RWPE2 (cell line): ENCODE measurements at regions not wholly inside any gene's neighbourhood (a gene's known extent, or its start where the extent isn't known, plus 50 kb on each side); places are given as distances from the start of the nearest gene placed in this dataset.

Source experiments
- ATAC-seq: fragments of 200-7000 bp; cut with Tn5 transposase; 3 replicates; pipeline ENCODE4 v1.9.1; 2021; ENCODE audit warnings: low read depth
- DNase-seq: peaks from one replicate; pipeline ENCODE4 v3.0.0-alpha.2; 2020; ENCODE audit warnings: low spot score
- H3K27ac ChIP-seq: fragments of 450-650 bp; 2 replicates; pipeline ENCODE4 v1.5.1; 2017; ENCODE audit warnings: mild to moderate bottlenecking; ENCODE audit not compliant: poor library complexity, severe bottlenecking
- H3K27me3 ChIP-seq: fragments of 250-450 bp; sonication (Bioruptor Pico); 2 replicates; pipeline ENCODE4 v1.5.1; 2021; ENCODE audit warnings: mild to moderate bottlenecking, moderate library complexity; ENCODE audit not compliant: insufficient read depth, poor library complexity, severe bottlenecking
- H3K36me3 ChIP-seq: fragments of 250-450 bp; sonication (Bioruptor Pico); 2 replicates; pipeline ENCODE4 v1.5.1; 2020; ENCODE audit warnings: low read depth, mild to moderate bottlenecking, moderate library complexity
- H3K4me1 ChIP-seq: fragments of 250-450 bp; sonication (Bioruptor Pico); 2 replicates; pipeline ENCODE4 v1.5.1; 2021; ENCODE audit warnings: mild to moderate bottlenecking, moderate library complexity; ENCODE audit not compliant: insufficient read depth, poor library complexity, severe bottlenecking
- H3K4me3 ChIP-seq: fragments of 250-450 bp; sonication (Bioruptor Pico); 2 replicates; pipeline ENCODE4 v1.5.1; 2021; ENCODE audit warnings: mild to moderate bottlenecking, moderate library complexity; ENCODE audit not compliant: severe bottlenecking
- H3K9me3 ChIP-seq: fragments of 250-450 bp; sonication (Bioruptor Pico); 2 replicates; pipeline ENCODE4 v1.5.1; 2021; ENCODE audit warnings: mild to moderate bottlenecking, moderate library complexity; ENCODE audit not compliant: severe bottlenecking
- CTCF ChIP-seq: fragments of 450-650 bp; IDR thresholded peaks from one replicate; pipeline ENCODE4 v1.5.1; 2017; ENCODE audit warnings: mild to moderate bottlenecking, moderate library complexity; ENCODE audit not compliant: poor library complexity, severe bottlenecking

GRCh38 chr6:145199961-145200360 lies 535.4 kb downstream of the EPM2A start:
- ATAC-seq (peak; percentile 92), DNase-seq (no peak)
- Histone ChIP-seq H3K4me1 (no peaks in the 10 kb centered on the region), H3K9me3 (no peaks in the 10 kb centered on the region), H3K36me3 (no peaks in the 10 kb centered on the region), H3K27me3 (no peaks in the 10 kb centered on the region), H3K4me3 (no peak overlapping the region), H3K27ac (no peak overlapping the region)
- TF ChIP-seq CTCF: no peak

DNA sequence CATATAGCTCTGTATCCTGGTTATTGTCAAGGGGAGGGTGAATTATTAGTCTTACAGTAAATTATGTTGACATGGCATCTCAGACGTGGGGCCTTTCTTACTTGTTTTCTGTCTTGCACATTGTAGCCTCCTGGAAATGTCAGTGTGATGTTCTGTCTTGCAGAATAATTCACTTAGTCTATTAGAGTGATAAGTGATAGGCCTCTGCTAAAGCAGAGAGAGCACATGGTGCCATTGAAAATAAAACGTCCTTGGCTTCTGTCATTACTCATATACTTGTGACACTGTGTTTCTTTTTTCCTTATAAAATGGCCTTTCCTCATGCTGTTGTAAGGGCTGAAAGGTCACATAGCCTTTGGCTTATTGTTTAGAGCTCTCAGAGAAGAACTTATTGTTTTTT lies 531.0 kb downstream of the EPM2A start:
- no peak for ATAC-seq

DNA sequence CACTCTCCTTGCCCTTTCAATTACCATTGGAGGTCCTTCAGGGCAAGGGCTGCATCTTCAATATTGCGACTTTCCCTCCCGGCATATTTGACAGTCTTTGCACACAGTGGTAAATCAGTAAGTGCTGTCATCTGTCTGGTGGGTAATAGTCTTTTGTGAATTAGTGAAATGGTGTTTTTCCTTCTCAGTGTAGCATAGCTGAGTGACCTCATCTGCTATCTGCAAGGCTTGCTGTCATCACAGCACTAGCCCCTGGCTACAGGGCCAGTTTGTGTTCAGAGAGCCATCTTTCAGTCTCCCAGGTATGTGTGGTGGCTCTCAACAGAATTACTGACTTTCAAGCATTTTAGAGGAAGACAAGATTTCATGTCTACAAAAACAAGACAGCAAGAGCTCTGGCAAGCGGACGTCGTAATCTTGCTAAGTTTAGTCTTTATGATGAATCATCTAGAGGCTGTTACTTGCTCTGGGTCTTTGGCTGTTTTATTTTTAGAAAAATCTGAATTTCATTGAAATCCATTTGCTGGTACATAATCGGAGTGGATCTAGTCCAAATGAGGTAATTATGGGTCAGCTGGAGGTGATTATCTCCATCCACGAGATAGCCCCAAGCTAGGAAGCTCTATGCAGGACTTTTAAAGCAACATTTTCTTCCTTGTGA lies 528.9 kb downstream of the EPM2A start:
- TF ChIP-seq CTCF: no peak
- ATAC-seq (no peak), DNase-seq (no peak)
- H3K27me3 ChIP-seq: no peaks in the 10 kb centered on the region
- no peak overlapping the region for H3K27ac ChIP-seq
- no peak overlapping the region for H3K4me3 ChIP-seq
- H3K36me3 ChIP-seq: no peaks in the 10 kb centered on the region
- H3K4me1 ChIP-seq: no peaks in the 10 kb centered on the region
- H3K9me3 ChIP-seq: no peaks in the 10 kb centered on the region

More for the DNA sequence above, 531.0 kb downstream of the EPM2A start:
- DNase-seq: no peak
- Histone ChIP-seq H3K36me3 (no peaks in the 10 kb centered on the region), H3K4me3 (no peak overlapping the region), H3K4me1 (no peaks in the 10 kb centered on the region), H3K27me3 (no peaks in the 10 kb centered on the region), H3K9me3 (no peaks in the 10 kb centered on the region), H3K27ac (no peak overlapping the region)
- no peak for TF ChIP-seq CTCF

GRCh38 chr6:145208474-145208873 lies 526.8 kb downstream of the EPM2A start:
- ATAC-seq (no peak), DNase-seq (no peak)
- no peaks in the 10 kb centered on the region for H3K4me1 ChIP-seq
- H3K9me3 ChIP-seq: no peaks in the 10 kb centered on the region
- H3K4me3 ChIP-seq: no peak overlapping the region
- no peak overlapping the region for H3K27ac ChIP-seq
- TF ChIP-seq CTCF: no peak
- no peaks in the 10 kb centered on the region for H3K36me3 ChIP-seq
- no peaks in the 10 kb centered on the region for H3K27me3 ChIP-seq

DNA sequence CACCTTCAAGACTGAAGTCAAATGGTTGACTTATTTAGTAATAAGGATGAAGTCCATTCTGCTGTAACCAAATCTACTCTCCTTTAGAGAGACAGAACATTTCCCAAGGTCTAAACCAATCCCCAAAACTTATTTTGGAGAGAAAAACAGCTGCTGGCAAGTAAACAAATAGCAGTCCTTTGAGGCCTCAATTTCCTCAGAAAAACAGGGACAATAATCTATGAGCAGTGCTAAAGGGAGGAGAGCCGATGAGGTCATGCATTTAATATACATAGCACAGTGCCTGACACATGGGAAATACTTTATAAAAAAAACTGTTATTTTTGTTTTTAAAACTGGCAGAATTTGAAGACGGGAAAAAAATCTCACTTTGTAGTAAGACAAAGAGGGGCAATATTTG lies 526.0 kb downstream of the EPM2A start:
- no peak overlapping the region for H3K4me3 ChIP-seq
- no peaks in the 10 kb centered on the region for H3K4me1 ChIP-seq
- TF ChIP-seq CTCF: no peak
- no peaks in the 10 kb centered on the region for H3K27me3 ChIP-seq
- no peaks in the 10 kb centered on the region for H3K36me3 ChIP-seq
- no peak overlapping the region for H3K27ac ChIP-seq
- H3K9me3 ChIP-seq: no peaks in the 10 kb centered on the region
- ATAC-seq: no peak
- DNase-seq: no peak
